Liver (tissue), 8 donors: ENCODE measurements at regions not wholly inside any gene's neighbourhood (a gene's known extent, or its start where the extent isn't known, plus 50 kb on each side); places are given as distances from the start of the nearest gene placed in this dataset.

Experiments used
- DNase-seq: peaks from one replicate; pipeline ENCODE4 v3.0.0-alpha.2; 2017; ENCODE audit warnings: low spot score
- H3K27ac ChIP-seq, 2 donors: one replicate each; pipeline ENCODE4 v1.7.0; 2013; ENCODE audit warnings: inconsistent platforms in 2 of 2, low read length in 2 of 2, control low read depth in 1 of 2, low read depth in 1 of 2, mild to moderate bottlenecking in 1 of 2
- H3K27me3 ChIP-seq, 4 donors: one replicate each; pipeline versions ENCODE4 v1.6.1 to v1.7.0; 2013; ENCODE audit warnings: low read length in 3 of 4, inconsistent platforms in 1 of 4, mild to moderate bottlenecking in 1 of 4, moderate library complexity in 1 of 4; ENCODE audit not compliant: control insufficient read depth in 4 of 4, insufficient read depth in 4 of 4
- H3K36me3 ChIP-seq, 4 donors: one replicate each; pipeline versions ENCODE4 v1.6.1 to v1.7.0; 2013; ENCODE audit warnings: low read length in 3 of 4, mild to moderate bottlenecking in 3 of 4, low read depth in 1 of 4, moderate library complexity in 1 of 4; ENCODE audit not compliant: control insufficient read depth in 4 of 4, insufficient read depth in 3 of 4
- H3K4me1 ChIP-seq, 4 donors: one replicate each; pipeline versions ENCODE4 v1.6.1 to v1.7.0; 2013; ENCODE audit warnings: low read length in 3 of 4, mild to moderate bottlenecking in 3 of 4, moderate library complexity in 1 of 4; ENCODE audit not compliant: control insufficient read depth in 4 of 4, insufficient read depth in 4 of 4
- H3K4me3 ChIP-seq, 3 donors: one replicate each; pipeline versions ENCODE4 v1.6.1 to v1.7.0; 2013; ENCODE audit warnings: low read length in 3 of 3, control low read depth in 1 of 3, low read depth in 1 of 3, mild to moderate bottlenecking in 1 of 3
- H3K9ac ChIP-seq, 2 donors: one replicate each; pipeline ENCODE4 v1.7.0; 2013; ENCODE audit warnings: low read length in 2 of 2, mild to moderate bottlenecking in 2 of 2, moderate library complexity in 2 of 2, control low read depth in 1 of 2, low read depth in 1 of 2
- H3K9me3 ChIP-seq, 4 donors: one replicate each; pipeline versions ENCODE4 v1.6.1 to v1.7.0; 2013; ENCODE audit warnings: low read length in 3 of 4; ENCODE audit not compliant: control insufficient read depth in 4 of 4
- EGR1 ChIP-seq, 2 donors: IDR thresholded peaks; 2 replicates each; pipeline ENCODE4 v1.6.1; 2016 to 2018; ENCODE audit warnings: antibody characterized with exemption in 2 of 2, low read depth in 2 of 2
- FOXA1 ChIP-seq: IDR thresholded peaks from 2 replicates; pipeline ENCODE4 v1.6.1; 2016; ENCODE audit warnings: antibody characterized with exemption
- FOXA2 ChIP-seq: IDR thresholded peaks from 2 replicates; pipeline ENCODE4 v1.6.1; 2016; ENCODE audit warnings: antibody characterized with exemption
- GABPA ChIP-seq, 2 donors: IDR thresholded peaks in 1 of 2; conservative IDR thresholded peaks in 1 of 2; 2 replicates each; pipeline ENCODE4 v1.6.1; 2016; ENCODE audit warnings: antibody characterized with exemption in 2 of 2, mild to moderate bottlenecking in 1 of 2, moderate library complexity in 1 of 2
- HNF4A ChIP-seq, 2 donors: conservative IDR thresholded peaks; 2 replicates each; pipeline ENCODE4 v1.6.1; 2016; ENCODE audit warnings: antibody characterized with exemption in 2 of 2, mild to moderate bottlenecking in 2 of 2
- HNF4G ChIP-seq: IDR thresholded peaks from 2 replicates; pipeline ENCODE4 v1.6.1; 2016; ENCODE audit warnings: antibody characterized with exemption
- JUND ChIP-seq, 2 donors: IDR thresholded peaks; 2 replicates each; pipeline ENCODE4 v1.6.1; 2016; ENCODE audit warnings: antibody characterized with exemption in 2 of 2
- NR2F2 ChIP-seq: IDR thresholded peaks from 2 replicates; pipeline ENCODE4 v1.6.1; 2016; ENCODE audit warnings: antibody characterized with exemption
- RAD21 ChIP-seq, 2 donors: IDR thresholded peaks; 2 replicates each; pipeline ENCODE4 v1.6.1; 2016; ENCODE audit warnings: antibody characterized with exemption in 2 of 2, mild to moderate bottlenecking in 2 of 2
- RXRA ChIP-seq, 2 donors: IDR thresholded peaks; 2 replicates each; pipeline ENCODE4 v1.6.1; 2017 to 2018; ENCODE audit warnings: antibody characterized with exemption in 2 of 2, mild to moderate bottlenecking in 1 of 2
- SP1 ChIP-seq: IDR thresholded peaks from 2 replicates; pipeline ENCODE4 v1.6.1; 2018; ENCODE audit warnings: antibody characterized with exemption, mild to moderate bottlenecking
- TAF1 ChIP-seq: conservative IDR thresholded peaks from 2 replicates; pipeline ENCODE4 v1.6.1; 2016; ENCODE audit warnings: antibody characterized with exemption, mild to moderate bottlenecking
- YY1 ChIP-seq: IDR thresholded peaks from 2 replicates; pipeline ENCODE4 v1.6.1; 2016; ENCODE audit warnings: antibody characterized with exemption, mild to moderate bottlenecking
- WGBS: extraction: QIAGEN DNeasy Blood & Tissue Kit; methylation state at CpG from one replicate; pipeline ENCODE4 v1.1.7; 2013; 5-methylcytosine and 5-hydroxymethylcytosine counted together
- TF ChIP-seq, protein P1 (sequence below): IDR thresholded peaks from 2 replicates; pipeline ENCODE4 v1.6.1; 2016; ENCODE audit warnings: antibody characterized with exemption
- TF ChIP-seq, protein P2 (sequence below): IDR thresholded peaks from 2 replicates; pipeline ENCODE4 v1.6.1; 2016; ENCODE audit warnings: antibody characterized with exemption, mild to moderate bottlenecking
- TF ChIP-seq, protein P3 (sequence below): fragments of 150-350 bp; IDR thresholded peaks from 2 replicates; pipeline ENCODE4 v1.5.1; 2017; ENCODE audit warnings: improper control_type of control experiment, low read depth, low read length; ENCODE audit not compliant: missing input control
- TF ChIP-seq, protein P4 (sequence below): IDR thresholded peaks from 2 replicates; pipeline ENCODE4 v1.6.1; 2016; ENCODE audit warnings: antibody characterized with exemption
- TF ChIP-seq, protein P5 (sequence below): IDR thresholded peaks from 2 replicates; pipeline ENCODE4 v1.6.1; 2016; ENCODE audit warnings: antibody characterized with exemption
- donor health status: healthy.
- donor health status: healthy.
- donor health status: healthy.
- donor health status: healthy.
- donor health status: healthy.

DNA sequence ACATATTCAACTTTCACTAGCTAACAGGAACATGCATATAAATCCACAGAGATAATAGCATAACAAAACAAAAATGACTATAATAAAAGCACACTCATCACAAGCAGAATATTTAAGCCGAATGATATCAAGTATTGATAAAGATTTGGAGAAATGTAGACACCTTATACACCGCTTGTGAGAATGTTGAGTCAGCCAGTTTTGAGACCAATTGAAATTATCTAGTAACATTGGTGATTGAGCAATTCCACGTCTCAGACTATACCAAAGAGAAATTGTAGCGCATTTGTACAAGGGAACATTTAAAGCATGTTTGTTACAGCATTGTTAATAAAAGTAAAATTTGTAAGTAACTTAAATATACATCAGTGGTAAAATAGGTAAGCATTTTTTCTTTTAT is 402.9 kb upstream of the FIGN start (continued):
- TF ChIP-seq, protein P1, sequence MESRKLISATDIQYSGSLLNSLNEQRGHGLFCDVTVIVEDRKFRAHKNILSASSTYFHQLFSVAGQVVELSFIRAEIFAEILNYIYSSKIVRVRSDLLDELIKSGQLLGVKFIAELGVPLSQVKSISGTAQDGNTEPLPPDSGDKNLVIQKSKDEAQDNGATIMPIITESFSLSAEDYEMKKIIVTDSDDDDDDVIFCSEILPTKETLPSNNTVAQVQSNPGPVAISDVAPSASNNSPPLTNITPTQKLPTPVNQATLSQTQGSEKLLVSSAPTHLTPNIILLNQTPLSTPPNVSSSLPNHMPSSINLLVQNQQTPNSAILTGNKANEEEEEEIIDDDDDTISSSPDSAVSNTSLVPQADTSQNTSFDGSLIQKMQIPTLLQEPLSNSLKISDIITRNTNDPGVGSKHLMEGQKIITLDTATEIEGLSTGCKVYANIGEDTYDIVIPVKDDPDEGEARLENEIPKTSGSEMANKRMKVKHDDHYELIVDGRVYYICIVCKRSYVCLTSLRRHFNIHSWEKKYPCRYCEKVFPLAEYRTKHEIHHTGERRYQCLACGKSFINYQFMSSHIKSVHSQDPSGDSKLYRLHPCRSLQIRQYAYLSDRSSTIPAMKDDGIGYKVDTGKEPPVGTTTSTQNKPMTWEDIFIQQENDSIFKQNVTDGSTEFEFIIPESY: no peak

DNA sequence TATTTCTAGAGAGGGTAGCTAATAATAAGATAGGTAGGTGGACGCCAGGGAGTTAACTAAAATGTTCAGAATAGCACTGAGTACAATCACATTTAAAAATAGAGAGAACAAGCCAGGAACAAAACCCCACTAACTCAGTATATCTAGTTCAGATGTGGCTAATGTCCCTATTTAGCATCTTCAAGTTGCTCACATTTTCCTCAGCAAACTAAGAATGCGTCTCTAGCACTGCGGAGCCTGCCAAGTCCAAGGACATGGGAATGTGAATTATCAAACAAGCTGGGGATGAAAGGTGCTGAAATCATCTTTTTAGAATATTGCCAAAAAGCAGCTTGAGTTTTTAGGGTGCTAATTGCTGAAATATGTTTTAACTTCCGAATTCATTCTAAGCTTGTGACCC is 398.5 kb upstream of the FIGN start:
- Histone ChIP-seq H3K4me3 (no peak overlapping the region), H3K36me3 (no peaks in the 10 kb centered on the region), H3K27ac (no peak overlapping the region), H3K9me3 (no peaks in the 10 kb centered on the region), H3K9ac (no peak overlapping the region), H3K27me3 (no peaks in the 10 kb centered on the region), H3K4me1 (no peaks in the 10 kb centered on the region)
- TF ChIP-seq EGR1 (IDR thresholded peaks at IDR 0.05; ENCODE audit: low read depth in 2 of 2): no peak
- no peak for TF ChIP-seq RXRA (IDR thresholded peaks at IDR 0.05)
- no peak for TF ChIP-seq YY1
- TF ChIP-seq HNF4A (conservative IDR thresholded peaks at IDR 0.05): no peak
- no peak for TF ChIP-seq SP1
- TF ChIP-seq, protein P1: no peak
- no peak for TF ChIP-seq GABPA (IDR thresholded peaks at IDR 0.05 in 1 of 2, conservative IDR thresholded peaks at IDR 0.05 in 1 of 2)
- no peak for TF ChIP-seq RAD21 (IDR thresholded peaks at IDR 0.05)
- TF ChIP-seq TAF1: no peak
- TF ChIP-seq, protein P2, sequence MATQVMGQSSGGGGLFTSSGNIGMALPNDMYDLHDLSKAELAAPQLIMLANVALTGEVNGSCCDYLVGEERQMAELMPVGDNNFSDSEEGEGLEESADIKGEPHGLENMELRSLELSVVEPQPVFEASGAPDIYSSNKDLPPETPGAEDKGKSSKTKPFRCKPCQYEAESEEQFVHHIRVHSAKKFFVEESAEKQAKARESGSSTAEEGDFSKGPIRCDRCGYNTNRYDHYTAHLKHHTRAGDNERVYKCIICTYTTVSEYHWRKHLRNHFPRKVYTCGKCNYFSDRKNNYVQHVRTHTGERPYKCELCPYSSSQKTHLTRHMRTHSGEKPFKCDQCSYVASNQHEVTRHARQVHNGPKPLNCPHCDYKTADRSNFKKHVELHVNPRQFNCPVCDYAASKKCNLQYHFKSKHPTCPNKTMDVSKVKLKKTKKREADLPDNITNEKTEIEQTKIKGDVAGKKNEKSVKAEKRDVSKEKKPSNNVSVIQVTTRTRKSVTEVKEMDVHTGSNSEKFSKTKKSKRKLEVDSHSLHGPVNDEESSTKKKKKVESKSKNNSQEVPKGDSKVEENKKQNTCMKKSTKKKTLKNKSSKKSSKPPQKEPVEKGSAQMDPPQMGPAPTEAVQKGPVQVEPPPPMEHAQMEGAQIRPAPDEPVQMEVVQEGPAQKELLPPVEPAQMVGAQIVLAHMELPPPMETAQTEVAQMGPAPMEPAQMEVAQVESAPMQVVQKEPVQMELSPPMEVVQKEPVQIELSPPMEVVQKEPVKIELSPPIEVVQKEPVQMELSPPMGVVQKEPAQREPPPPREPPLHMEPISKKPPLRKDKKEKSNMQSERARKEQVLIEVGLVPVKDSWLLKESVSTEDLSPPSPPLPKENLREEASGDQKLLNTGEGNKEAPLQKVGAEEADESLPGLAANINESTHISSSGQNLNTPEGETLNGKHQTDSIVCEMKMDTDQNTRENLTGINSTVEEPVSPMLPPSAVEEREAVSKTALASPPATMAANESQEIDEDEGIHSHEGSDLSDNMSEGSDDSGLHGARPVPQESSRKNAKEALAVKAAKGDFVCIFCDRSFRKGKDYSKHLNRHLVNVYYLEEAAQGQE: no peak
- no peak for TF ChIP-seq FOXA2
- TF ChIP-seq, protein P3, sequence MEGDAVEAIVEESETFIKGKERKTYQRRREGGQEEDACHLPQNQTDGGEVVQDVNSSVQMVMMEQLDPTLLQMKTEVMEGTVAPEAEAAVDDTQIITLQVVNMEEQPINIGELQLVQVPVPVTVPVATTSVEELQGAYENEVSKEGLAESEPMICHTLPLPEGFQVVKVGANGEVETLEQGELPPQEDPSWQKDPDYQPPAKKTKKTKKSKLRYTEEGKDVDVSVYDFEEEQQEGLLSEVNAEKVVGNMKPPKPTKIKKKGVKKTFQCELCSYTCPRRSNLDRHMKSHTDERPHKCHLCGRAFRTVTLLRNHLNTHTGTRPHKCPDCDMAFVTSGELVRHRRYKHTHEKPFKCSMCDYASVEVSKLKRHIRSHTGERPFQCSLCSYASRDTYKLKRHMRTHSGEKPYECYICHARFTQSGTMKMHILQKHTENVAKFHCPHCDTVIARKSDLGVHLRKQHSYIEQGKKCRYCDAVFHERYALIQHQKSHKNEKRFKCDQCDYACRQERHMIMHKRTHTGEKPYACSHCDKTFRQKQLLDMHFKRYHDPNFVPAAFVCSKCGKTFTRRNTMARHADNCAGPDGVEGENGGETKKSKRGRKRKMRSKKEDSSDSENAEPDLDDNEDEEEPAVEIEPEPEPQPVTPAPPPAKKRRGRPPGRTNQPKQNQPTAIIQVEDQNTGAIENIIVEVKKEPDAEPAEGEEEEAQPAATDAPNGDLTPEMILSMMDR: no peak
- TF ChIP-seq HNF4G: no peak
- TF ChIP-seq NR2F2: no peak
- TF ChIP-seq, protein P4, sequence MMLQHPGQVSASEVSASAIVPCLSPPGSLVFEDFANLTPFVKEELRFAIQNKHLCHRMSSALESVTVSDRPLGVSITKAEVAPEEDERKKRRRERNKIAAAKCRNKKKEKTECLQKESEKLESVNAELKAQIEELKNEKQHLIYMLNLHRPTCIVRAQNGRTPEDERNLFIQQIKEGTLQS: no peak
- TF ChIP-seq, protein P5, sequence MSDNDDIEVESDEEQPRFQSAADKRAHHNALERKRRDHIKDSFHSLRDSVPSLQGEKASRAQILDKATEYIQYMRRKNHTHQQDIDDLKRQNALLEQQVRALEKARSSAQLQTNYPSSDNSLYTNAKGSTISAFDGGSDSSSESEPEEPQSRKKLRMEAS: no peak
- no peak for TF ChIP-seq FOXA1
- no peak for TF ChIP-seq JUND (IDR thresholded peaks at IDR 0.05)
- WGBS: 76% methylated on average over 4 of the region's 4 CpGs
- no peak for DNase-seq
